ENCODE measurements at regions not wholly inside any gene's neighbourhood (a gene's known extent, or its start where the extent isn't known, plus 50 kb on each side); places are given as distances from the start of the nearest gene placed in this dataset.

DNA sequence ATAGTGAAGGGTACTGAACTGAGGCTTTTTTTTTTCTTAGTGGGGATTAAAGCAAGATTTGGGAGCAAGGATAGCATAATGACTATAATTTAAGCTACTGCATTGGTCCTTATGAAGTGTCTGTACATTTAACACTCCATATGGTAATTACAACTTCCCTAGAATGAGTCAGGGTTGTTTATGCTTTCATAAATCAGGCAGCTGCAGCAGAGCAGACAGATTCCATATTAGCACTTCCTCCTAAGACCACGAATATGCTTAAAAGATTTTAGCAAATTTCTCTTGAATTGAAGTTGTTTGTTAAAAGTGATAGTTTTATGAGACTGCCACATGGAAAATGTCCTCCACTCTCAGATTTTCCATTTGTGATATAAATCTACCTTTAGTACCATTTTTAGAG is 401.1 kb upstream of the SPRY2 start:
- no peak for TF ChIP-seq POLR2A (IDR thresholded peaks at IDR 0.05; ENCODE audit: extremely low read depth, insufficient read length)
- TF ChIP-seq, protein P1, sequence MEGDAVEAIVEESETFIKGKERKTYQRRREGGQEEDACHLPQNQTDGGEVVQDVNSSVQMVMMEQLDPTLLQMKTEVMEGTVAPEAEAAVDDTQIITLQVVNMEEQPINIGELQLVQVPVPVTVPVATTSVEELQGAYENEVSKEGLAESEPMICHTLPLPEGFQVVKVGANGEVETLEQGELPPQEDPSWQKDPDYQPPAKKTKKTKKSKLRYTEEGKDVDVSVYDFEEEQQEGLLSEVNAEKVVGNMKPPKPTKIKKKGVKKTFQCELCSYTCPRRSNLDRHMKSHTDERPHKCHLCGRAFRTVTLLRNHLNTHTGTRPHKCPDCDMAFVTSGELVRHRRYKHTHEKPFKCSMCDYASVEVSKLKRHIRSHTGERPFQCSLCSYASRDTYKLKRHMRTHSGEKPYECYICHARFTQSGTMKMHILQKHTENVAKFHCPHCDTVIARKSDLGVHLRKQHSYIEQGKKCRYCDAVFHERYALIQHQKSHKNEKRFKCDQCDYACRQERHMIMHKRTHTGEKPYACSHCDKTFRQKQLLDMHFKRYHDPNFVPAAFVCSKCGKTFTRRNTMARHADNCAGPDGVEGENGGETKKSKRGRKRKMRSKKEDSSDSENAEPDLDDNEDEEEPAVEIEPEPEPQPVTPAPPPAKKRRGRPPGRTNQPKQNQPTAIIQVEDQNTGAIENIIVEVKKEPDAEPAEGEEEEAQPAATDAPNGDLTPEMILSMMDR (IDR thresholded peaks at IDR 0.05; ENCODE audit: low read depth, low read length), result no peak
- TF ChIP-seq MYC (IDR thresholded peaks at IDR 0.05; ENCODE audit: low read depth, low read length), result no peak
- TF ChIP-seq, protein P2, sequence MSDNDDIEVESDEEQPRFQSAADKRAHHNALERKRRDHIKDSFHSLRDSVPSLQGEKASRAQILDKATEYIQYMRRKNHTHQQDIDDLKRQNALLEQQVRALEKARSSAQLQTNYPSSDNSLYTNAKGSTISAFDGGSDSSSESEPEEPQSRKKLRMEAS (IDR thresholded peaks at IDR 0.05; ENCODE audit: low read depth, low read length), result no peak
- no peak overlapping the region for H3K4me3 ChIP-seq (ENCODE audit: low read depth, low read length)
- no peak for DNase-seq (ENCODE audit: low read depth)

DNA sequence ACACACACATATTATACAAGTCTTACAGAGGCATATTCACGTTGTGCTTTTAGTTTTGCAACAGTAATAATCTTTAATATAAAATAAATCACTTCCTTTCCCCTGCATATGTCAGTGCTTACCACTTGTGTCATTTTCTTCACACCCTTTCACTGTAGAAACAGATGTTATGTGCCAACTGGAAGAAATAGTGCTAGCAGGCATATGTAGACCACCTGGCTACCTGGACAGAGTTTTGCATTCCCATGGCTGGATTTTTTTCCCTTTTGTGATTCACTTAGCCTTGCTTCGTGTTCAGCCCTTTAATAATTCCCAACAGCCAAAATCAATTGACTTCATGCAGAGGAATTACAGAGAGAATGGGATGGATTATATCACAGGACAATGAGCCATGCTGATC is 399.1 kb upstream of the SPRY2 start:
- DNase-seq (ENCODE audit: low read depth), result no peak
- H3K4me3 ChIP-seq (ENCODE audit: low read depth, low read length), result no peak overlapping the region
- TF ChIP-seq MYC (IDR thresholded peaks at IDR 0.05; ENCODE audit: low read depth, low read length) (no peak), POLR2A (IDR thresholded peaks at IDR 0.05; ENCODE audit: extremely low read depth, insufficient read length) (no peak)
- TF ChIP-seq, protein P1 (IDR thresholded peaks at IDR 0.05; ENCODE audit: low read depth, low read length), result no peak
- TF ChIP-seq, protein P2 (IDR thresholded peaks at IDR 0.05; ENCODE audit: low read depth, low read length), result no peak

DNA sequence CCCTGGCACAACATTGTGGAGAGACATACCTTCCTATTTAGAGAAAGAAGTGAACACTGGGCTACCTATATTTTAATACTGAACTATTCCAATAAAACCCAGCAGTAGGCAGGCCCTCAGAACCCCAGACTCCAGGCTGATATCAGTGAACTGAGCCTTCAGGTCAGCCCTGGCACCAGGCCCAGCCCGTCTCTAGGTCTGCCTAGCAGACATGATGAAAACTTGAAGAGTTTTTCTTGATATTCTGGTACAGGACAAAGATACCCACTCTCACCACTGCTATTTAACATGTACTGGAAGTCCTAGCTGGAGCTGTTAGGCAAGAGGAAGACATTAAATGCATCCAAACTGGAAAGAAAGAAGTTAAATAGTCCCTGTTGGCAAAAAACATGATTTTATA is 396.6 kb upstream of the SPRY2 start:
- no peak overlapping the region for H3K4me3 ChIP-seq (ENCODE audit: low read depth, low read length)

DNA sequence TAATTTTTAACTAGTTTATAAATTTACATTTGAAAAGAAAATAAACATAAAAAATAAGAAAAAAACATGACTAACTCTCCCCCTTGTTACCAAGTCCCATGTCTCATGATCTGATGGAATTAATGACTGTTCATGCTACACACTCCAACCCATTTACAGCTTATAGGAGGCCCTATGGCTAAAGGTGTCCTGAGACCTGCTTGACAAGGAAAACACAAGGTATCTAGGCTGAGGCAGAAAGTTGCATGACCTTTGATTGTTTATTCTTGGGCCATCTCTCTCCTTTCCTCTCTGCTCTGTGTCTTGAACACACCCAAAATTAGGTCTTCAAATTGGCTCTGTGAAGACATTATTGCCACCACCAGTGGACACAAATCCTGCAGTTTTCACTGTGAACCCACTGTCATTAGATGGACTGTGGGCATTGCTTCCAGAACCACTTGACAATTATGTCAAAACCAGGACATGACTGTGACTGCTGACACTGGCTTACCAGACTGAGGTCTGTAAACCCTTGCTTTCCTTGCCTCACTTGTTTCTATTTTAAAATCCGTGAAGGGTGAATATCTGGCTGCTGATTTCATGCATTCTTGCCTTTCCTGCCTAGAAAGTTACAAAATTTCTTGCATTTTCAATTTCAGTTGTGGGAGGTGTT is 386.5 kb upstream of the SPRY2 start:
- H3K4me3 ChIP-seq (ENCODE audit: low read depth, low read length), result no peak overlapping the region
- TF ChIP-seq POLR2A (IDR thresholded peaks at IDR 0.05; ENCODE audit: extremely low read depth, insufficient read length), result no peak
- TF ChIP-seq, protein P2 (IDR thresholded peaks at IDR 0.05; ENCODE audit: low read depth, low read length), result no peak
- TF ChIP-seq, protein P1 (IDR thresholded peaks at IDR 0.05; ENCODE audit: low read depth, low read length), result no peak
- no peak for TF ChIP-seq MYC (IDR thresholded peaks at IDR 0.05; ENCODE audit: low read depth, low read length)
- DNase-seq (ENCODE audit: low read depth), result no peak

More for the DNA sequence above, 396.6 kb upstream of the SPRY2 start:
- TF ChIP-seq, protein P2 (IDR thresholded peaks at IDR 0.05; ENCODE audit: low read depth, low read length), result no peak
- TF ChIP-seq POLR2A (IDR thresholded peaks at IDR 0.05; ENCODE audit: extremely low read depth, insufficient read length) (no peak), MYC (IDR thresholded peaks at IDR 0.05; ENCODE audit: low read depth, low read length) (no peak)
- TF ChIP-seq, protein P1 (IDR thresholded peaks at IDR 0.05; ENCODE audit: low read depth, low read length), result no peak
- DNase-seq (ENCODE audit: low read depth), result no peak

DNA sequence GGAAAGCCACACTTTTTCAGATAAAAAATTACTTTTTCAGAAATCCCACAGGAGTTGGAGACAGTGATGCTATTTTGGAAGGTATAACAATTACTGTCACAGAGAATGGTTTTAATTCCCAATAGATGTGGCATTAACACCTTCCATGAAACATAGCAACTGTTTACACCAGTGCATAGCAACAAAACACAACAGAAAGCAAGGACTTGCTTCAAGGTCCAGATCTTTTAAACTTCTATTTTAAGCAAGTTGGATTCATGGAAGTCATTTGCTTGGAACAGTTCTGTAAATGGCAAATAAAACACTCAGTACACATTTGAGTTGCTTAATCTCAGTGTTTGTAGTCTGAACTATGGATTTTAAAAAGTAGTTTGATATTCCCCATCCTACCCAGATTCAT is 385.9 kb upstream of the SPRY2 start:
- DNase-seq (ENCODE audit: low read depth), result no peak
- TF ChIP-seq POLR2A (IDR thresholded peaks at IDR 0.05; ENCODE audit: extremely low read depth, insufficient read length) (no peak), MYC (IDR thresholded peaks at IDR 0.05; ENCODE audit: low read depth, low read length) (no peak)
- TF ChIP-seq, protein P1 (IDR thresholded peaks at IDR 0.05; ENCODE audit: low read depth, low read length), result no peak
- TF ChIP-seq, protein P2 (IDR thresholded peaks at IDR 0.05; ENCODE audit: low read depth, low read length), result no peak
- H3K4me3 ChIP-seq (ENCODE audit: low read depth, low read length), result no peak overlapping the region
